ENCODE measurements at regions not wholly inside any gene's neighbourhood (a gene's known extent, or its start where the extent isn't known, plus 50 kb on each side); places are given as distances from the start of the nearest gene placed in this dataset.
"Not testable (repeated sequence)": the region's sequence is repeated elsewhere in the genome, so short reads cannot be mapped to it uniquely, and the experiment has no call there.

DNA sequence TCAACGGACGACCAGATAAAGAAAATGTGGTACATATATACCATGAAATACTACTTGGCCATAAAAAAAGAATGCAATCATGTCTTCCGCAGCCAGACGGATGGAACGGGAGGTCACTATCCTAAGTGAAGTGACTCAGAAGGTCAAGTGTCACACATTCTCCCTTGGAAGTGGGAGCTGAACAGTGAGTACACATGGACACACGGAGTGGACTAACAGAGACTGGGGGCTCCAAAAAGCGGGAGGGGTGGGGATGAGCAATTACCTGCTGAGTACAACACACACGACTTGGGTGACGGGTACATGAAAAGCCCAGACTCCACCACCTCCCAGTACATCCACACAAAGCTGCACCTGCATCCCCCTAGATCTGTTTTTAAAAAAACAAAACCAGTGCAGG is 62.5 kb upstream of the TNK2 start:
- not testable (repeated sequence) for DNase-seq

GRCh38 chr3:195969838-195970776 is 61.8 kb upstream of the TNK2 start:
- DNase-seq = not testable (repeated sequence)

DNA sequence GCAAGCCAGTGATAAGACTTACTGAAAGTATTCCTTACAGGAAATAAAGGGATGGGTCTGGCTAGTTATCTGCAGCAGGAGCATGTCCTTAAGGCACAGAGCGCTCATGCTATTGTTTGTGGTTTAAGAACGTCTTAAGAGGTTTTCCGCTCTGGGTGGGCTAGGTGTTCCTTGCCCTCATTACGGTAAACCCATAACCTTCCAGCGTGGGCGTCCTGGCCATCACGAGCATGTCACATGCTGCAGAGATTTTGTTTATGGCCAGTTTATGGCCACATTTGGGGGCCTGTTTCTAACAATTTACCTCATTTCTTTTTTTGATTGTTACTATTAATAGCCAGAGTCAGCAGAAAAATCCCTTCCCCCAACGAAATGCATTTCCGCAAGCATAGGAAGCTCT is 61.0 kb upstream of the TNK2 start:
- not testable (repeated sequence) for DNase-seq

DNA sequence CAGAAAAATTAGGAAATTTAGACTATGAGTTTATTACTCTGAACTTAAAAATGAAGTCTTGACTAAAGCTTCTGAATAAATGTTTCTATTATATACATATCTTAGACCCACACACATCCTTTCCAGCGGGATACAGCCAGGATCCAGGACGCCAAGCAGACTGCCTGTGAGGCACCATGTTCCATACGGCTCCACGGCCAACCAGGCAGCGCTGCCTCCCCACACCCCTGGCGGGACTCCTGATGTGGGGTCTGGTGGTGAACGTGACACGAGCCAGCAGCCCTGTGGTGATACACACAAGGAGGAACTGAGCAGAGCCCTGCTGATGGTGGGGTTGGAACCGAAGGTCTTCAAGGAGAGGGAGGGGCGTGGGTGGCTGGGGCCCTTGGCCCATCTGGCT is 59.8 kb upstream of the TNK2 start:
- DNase-seq = not testable (repeated sequence)

GRCh38 chr3:195967387-195967720 is 59.0 kb upstream of the TNK2 start:
- DNase-seq = not testable (repeated sequence)

GRCh38 chr3:195966563-195967386 is 58.4 kb upstream of the TNK2 start:
- DNase-seq = not testable (repeated sequence)

DNA sequence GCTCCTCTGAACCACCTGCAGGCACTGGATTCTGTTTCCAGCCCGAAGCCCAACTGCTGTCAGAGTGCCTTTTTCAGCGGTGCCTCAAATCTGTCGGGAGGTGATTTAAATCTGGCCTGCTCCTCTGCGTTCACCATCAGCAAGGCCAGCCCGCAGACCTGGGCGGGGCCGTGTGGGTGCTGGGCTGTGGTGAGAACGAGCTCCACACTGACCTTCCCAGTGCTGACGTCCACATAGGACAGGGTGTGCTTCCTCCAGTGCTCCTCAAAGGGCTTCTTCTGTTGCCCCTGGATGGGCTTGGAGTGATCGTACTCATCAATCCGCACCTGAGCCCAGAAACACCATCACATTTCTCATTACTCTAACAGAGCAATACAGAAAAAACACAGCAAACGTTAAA is 56.9 kb upstream of the TNK2 start:
- DNase-seq = not testable (repeated sequence)

DNA sequence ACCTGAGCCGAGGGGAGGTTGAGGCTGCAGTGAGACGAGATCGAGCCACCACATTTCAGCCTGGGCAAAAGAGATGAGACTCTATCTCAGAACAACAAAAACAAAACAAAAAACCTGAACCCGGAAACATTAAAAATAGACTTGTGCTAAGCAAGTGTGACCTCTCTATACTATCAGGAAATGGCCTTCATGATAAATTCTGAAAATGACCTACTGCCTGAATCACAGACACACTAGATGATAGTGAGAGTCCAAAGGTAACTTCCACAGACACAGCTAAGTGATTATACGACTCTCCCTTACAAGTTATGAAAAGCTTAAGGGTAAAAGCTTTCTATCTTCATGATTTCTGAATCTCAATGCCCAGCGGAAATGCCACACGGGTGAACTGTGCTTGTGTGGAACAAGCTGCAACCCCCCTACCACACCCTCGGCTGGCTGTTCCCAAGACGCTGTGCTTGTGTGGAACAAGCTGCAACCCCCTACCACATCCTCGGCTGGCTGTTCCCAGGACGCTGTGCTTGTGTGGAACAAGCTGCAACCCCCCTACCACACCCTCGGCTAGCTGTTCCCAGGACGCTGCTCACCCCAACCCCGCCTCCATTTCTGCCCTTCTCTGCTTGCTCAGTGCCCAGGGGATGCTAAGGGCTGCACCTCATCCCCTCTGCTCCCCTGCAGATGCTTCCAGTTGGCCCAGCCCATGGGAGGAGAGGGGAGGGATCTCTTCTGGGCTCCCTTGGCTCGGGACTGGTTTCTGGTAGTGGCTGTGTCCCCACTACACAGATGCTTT is 56.2 kb upstream of the TNK2 start:
- not testable (repeated sequence) for DNase-seq

DNA sequence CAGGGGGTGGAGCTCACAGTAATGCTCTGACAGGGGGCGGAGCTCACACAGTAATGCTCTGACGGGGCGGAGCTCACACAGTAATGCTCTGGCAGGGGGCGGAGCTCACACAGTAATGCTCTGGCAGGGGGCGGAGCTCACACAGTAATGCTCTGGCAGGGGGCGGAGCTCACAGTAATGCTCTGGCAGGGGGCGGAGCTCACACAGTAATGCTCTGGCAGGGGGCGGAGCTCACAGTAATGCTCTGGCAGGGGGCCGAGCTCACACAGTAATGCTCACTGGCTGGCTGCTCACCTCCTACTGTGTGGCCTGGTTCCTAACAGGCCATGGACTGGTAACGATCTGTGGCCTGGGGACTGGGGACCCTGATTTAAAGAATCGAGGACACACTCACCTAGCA is 53.9 kb upstream of the TNK2 start:
- DNase-seq = not testable (repeated sequence)

DNA sequence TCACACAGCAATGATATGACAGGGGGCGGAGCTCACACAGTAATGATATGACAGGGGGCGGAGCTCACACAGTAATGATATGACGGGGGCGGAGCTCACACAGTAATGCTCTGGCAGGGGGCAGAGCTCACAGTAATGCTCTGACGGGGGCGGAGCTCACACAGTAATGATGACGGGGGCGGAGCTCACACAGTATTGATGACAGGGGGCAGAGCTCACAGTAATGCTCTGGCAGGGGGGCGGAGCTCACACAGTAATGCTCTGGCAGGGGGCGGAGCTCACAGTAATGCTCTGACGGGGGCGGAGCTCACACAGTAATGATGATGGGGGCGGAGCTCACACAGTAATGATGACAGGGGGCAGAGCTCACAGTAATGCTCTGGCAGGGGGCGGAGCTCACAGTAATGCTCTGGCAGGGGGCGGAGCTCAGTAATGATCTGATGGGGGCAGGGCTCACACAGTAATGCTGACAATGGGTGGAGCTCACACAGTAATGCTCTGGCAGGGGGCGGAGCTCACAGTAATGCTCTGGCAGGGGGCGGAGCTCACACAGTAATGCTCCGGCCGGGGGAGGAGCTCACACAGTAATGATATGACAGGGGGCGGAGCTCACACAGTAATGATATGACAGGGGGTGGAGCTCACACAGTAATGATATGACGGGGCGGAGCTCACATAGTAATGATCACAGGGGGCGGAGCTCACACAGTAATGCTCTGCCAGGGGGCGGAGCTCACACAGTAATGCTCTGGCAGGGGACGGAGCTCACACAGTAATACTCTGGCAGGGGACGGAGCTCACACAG is 52.8 kb upstream of the TNK2 start:
- DNase-seq = not testable (repeated sequence)

DNA sequence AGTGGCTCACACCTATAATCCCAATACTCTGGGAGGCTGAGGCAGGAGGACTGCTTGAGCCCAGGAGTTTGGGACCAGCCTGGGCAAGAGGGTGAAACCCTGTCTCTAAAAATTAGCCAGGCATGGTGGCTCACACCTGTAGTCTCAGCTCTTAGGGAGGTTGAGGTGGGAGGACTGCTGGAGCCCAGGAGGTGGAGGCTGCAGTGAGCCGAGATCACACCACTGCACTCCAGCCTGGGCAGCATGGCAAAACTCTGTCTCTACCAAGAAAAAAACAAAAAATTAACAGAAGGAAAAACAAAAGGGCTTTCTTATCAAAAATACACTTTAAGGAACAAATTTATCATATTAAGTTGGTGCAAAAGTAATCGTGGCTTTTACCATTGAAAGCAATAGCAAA is 51.8 kb upstream of the TNK2 start:
- not testable (repeated sequence) for DNase-seq

DNA sequence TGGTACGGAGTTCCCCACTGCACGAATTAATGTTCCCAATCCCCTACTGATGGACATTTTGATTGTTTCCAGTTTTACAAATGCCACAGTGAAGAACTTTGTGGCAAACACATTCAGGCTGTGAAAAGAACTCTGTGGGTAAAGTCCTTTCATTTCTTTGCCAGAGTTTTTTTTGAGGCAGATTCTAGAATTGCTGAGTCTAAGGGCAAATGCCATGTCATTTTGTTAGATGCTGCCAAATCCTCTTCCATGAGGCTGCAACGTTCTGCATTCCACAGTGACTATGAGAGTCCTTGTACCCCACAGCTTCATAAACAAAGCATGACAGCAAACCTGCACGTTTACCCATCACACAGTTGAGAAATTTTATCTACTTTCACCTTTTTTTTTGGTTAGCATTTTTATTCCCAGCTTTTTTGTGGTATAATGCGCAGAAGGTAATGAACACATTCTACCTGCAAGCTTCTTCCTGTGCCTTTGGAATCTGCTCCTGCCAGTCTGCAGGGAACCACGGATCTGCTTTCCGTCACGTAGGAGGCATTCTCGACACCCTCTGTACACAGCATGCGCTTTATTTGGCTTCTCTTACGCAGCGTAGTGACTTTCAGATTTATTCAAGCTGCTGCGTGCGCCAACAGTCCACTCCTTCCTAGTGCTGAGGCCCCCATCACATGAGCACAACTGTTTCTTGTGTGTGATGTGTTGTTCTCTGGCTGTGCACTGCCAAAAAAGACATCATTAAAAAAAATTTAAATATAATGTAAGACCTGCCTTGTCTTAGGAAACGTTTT is 51.2 kb upstream of the TNK2 start:
- DNase-seq = not testable (repeated sequence)

DNA sequence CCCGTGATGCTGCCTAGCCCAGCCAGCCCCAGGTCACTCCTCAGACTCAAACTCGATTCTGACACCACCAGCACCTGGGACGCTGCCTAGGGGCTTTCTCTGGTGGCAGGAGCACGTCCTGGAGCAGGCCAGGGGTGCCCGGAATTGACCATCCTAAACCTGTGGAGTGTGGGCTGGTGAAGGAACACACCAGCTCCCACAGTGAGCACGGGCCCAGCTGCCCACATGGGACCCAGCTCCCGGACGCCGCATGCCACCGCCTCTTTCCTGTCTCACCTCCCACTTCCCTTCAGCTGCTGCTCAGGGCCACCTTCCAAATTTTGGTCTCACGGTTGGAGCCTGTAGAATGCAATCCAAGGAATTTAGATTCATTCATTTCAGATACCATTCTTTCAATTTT is 50.4 kb upstream of the TNK2 start:
- not testable (repeated sequence) for DNase-seq
